Astrocyte (in vitro differentiated cells and primary cell): ENCODE measurements at regions not wholly inside any gene's neighbourhood (a gene's known extent, or its start where the extent isn't known, plus 50 kb on each side); places are given as distances from the start of the nearest gene placed in this dataset.
"Not testable (repeated sequence)": the region's sequence is repeated elsewhere in the genome, so short reads cannot be mapped to it uniquely, and the experiment has no call there.

Experiments used
- DNase-seq: peaks from one replicate; pipeline ENCODE4 v3.0.0-alpha.2; 2010; ENCODE audit warnings: low read depth
- FAIRE-seq: peaks from 2 replicates; lab custom pipeline; 2011; peaks lifted over from hg19 to GRCh38; lab: Jason Lieb, UNC
- H2AFZ ChIP-seq: 2 replicates; pipeline ENCODE4 v1.6.0; 2012; ENCODE audit warnings: low read depth, low read length, inconsistent platforms
- H3K27ac ChIP-seq: 2 replicates; pipeline ENCODE4 v1.5.1; 2011; ENCODE audit warnings: low read depth, low read length, inconsistent platforms
- H3K27me3 ChIP-seq: 2 replicates; pipeline ENCODE4 v1.6.0; 2011; ENCODE audit warnings: low read length, inconsistent platforms; ENCODE audit not compliant: insufficient read depth
- H3K36me3 ChIP-seq: 2 replicates; pipeline ENCODE4 v1.5.1; 2011; ENCODE audit warnings: low read length, inconsistent platforms; ENCODE audit not compliant: insufficient read depth
- H3K4me1 ChIP-seq: 2 replicates; pipeline ENCODE4 v1.5.1; 2011; ENCODE audit warnings: low read length, inconsistent platforms; ENCODE audit not compliant: insufficient read depth
- H3K4me2 ChIP-seq: 2 replicates; pipeline ENCODE4 v1.6.0; 2012; ENCODE audit warnings: low read length, inconsistent platforms
- H3K4me3 ChIP-seq: 2 replicates; pipeline ENCODE4 v1.5.1; 2011; ENCODE audit warnings: low read depth, mild to moderate bottlenecking, low read length, inconsistent platforms; ENCODE audit not compliant: insufficient read depth
- H3K79me2 ChIP-seq: 2 replicates; pipeline ENCODE4 v1.6.0; 2012; ENCODE audit warnings: mild to moderate bottlenecking, low read length, inconsistent platforms; ENCODE audit not compliant: insufficient read depth
- H3K9ac ChIP-seq: 2 replicates; pipeline ENCODE4 v1.6.0; 2012; ENCODE audit warnings: mild to moderate bottlenecking, low read length, inconsistent platforms
- H3K9me3 ChIP-seq: 2 replicates; pipeline ENCODE4 v1.5.1; 2012; ENCODE audit warnings: low read depth, mild to moderate bottlenecking, low read length, inconsistent platforms; ENCODE audit not compliant: insufficient read depth
- H4K20me1 ChIP-seq: 2 replicates; pipeline ENCODE4 v1.6.0; 2012; ENCODE audit warnings: low read length, inconsistent platforms; ENCODE audit not compliant: insufficient read depth
- H3K27ac Mint-ChIP-seq: one replicate; pipeline ENCODE4 v1.8.0; 2021; ENCODE audit warnings: mild to moderate bottlenecking, mixed read lengths; ENCODE audit not compliant: unreplicated experiment
- H3K27me3 Mint-ChIP-seq: one replicate; pipeline ENCODE4 v1.8.0; 2021; ENCODE audit warnings: low read depth, mixed read lengths; ENCODE audit not compliant: unreplicated experiment
- H3K36me3 Mint-ChIP-seq: one replicate; pipeline ENCODE4 v1.8.0; 2021; ENCODE audit warnings: low read depth, mixed read lengths; ENCODE audit not compliant: unreplicated experiment
- H3K4me1 Mint-ChIP-seq: one replicate; pipeline ENCODE4 v1.8.0; 2021; ENCODE audit warnings: low read depth, mixed read lengths; ENCODE audit not compliant: unreplicated experiment
- H3K4me3 Mint-ChIP-seq: one replicate; pipeline ENCODE4 v1.8.0; 2021; ENCODE audit warnings: mild to moderate bottlenecking, moderate library complexity, mixed read lengths; ENCODE audit not compliant: unreplicated experiment
- H3K9me3 Mint-ChIP-seq: one replicate; pipeline ENCODE4 v1.8.0; 2021; ENCODE audit warnings: mild to moderate bottlenecking, mixed read lengths; ENCODE audit not compliant: unreplicated experiment
- CTCF ChIP-seq: IDR thresholded peaks from 2 replicates; pipeline ENCODE4 v1.5.1; 2011; ENCODE audit warnings: low read depth, mild to moderate bottlenecking, inconsistent platforms, low read length, moderate library complexity; ENCODE audit not compliant: insufficient read depth
- EZH2 ChIP-seq: IDR thresholded peaks from 2 replicates; pipeline ENCODE4 v1.6.1; 2012; ENCODE audit warnings: mild to moderate bottlenecking, low read length, inconsistent platforms; ENCODE audit not compliant: insufficient read depth

GRCh38 chr4:23945451-23946017, 55.7 kb upstream of the PPARGC1A start:
- peaks cover 1% of the 10 kb centered on the region for H3K9me3 Mint-ChIP-seq
- Histone ChIP-seq H3K36me3 (no peaks in the 10 kb centered on the region), H3K27ac (peak overlapping the region; percentile 75), H3K4me1 (peaks cover 14% of the 10 kb centered on the region), H4K20me1 (no peaks in the 10 kb centered on the region), H3K9me3 (no peaks in the 10 kb centered on the region), H3K4me2 (peak overlapping the region; percentile 77), H2AFZ (peak overlapping the region; percentile 49), H3K9ac (peak overlapping the region; percentile 60), H3K4me3 (peak overlapping the region; percentile 7), H3K79me2 (no peaks in the 10 kb centered on the region), H3K27me3 (no peaks in the 10 kb centered on the region)
- DNase-seq: peak; percentile 73
- TF ChIP-seq CTCF (no peak), EZH2 (no peak)
- H3K36me3 Mint-ChIP-seq: no peaks in the 10 kb centered on the region
- peaks cover 33% of the 10 kb centered on the region for H3K4me1 Mint-ChIP-seq
- FAIRE-seq: peak; percentile 63
- H3K27ac Mint-ChIP-seq: peak overlapping the region; percentile 93
- no peak overlapping the region for H3K4me3 Mint-ChIP-seq
- H3K27me3 Mint-ChIP-seq: no peaks in the 10 kb centered on the region

GRCh38 chr4:23944556-23944955, 54.7 kb upstream of the PPARGC1A start:
- not testable (repeated sequence) for H3K27me3 Mint-ChIP-seq, H3K4me3 ChIP-seq, H3K9me3 Mint-ChIP-seq, H3K36me3 ChIP-seq, H4K20me1 ChIP-seq, DNase-seq, H3K9ac ChIP-seq, H2AFZ ChIP-seq, H3K36me3 Mint-ChIP-seq, H3K79me2 ChIP-seq, H3K27me3 ChIP-seq, H3K9me3 ChIP-seq, FAIRE-seq, H3K4me3 Mint-ChIP-seq, H3K27ac ChIP-seq, H3K4me2 ChIP-seq
- Mint-ChIP-seq H3K4me1 (peaks cover 33% of the 10 kb centered on the region), H3K27ac (peak overlapping the region; percentile 87)
- peaks cover 14% of the 10 kb centered on the region for H3K4me1 ChIP-seq

GRCh38 chr4:23943478-23943877, 53.6 kb upstream of the PPARGC1A start:
- no peaks in the 10 kb centered on the region for H3K36me3 ChIP-seq
- Mint-ChIP-seq H3K27me3 (no peaks in the 10 kb centered on the region), H3K4me3 (no peak overlapping the region), H3K9me3 (peaks cover 1% of the 10 kb centered on the region), H3K4me1 (peaks cover 33% of the 10 kb centered on the region), H3K27ac (no peak overlapping the region), H3K36me3 (no peaks in the 10 kb centered on the region)
- DNase-seq: no peak
- H3K79me2 ChIP-seq: no peaks in the 10 kb centered on the region
- no peak overlapping the region for H2AFZ ChIP-seq
- H4K20me1 ChIP-seq: no peaks in the 10 kb centered on the region
- H3K4me2 ChIP-seq: no peak overlapping the region
- H3K9me3 ChIP-seq: no peaks in the 10 kb centered on the region
- H3K27me3 ChIP-seq: no peaks in the 10 kb centered on the region
- H3K9ac ChIP-seq: no peak overlapping the region
- H3K4me1 ChIP-seq: peaks cover 14% of the 10 kb centered on the region
- H3K27ac ChIP-seq: no peak overlapping the region
- no peak overlapping the region for H3K4me3 ChIP-seq
- TF ChIP-seq EZH2 (no peak), CTCF (no peak)
- FAIRE-seq: no peak
